ENCODE measurements at regions not wholly inside any gene's neighbourhood (a gene's known extent, or its start where the extent isn't known, plus 50 kb on each side); places are given as distances from the start of the nearest gene placed in this dataset.

DNA sequence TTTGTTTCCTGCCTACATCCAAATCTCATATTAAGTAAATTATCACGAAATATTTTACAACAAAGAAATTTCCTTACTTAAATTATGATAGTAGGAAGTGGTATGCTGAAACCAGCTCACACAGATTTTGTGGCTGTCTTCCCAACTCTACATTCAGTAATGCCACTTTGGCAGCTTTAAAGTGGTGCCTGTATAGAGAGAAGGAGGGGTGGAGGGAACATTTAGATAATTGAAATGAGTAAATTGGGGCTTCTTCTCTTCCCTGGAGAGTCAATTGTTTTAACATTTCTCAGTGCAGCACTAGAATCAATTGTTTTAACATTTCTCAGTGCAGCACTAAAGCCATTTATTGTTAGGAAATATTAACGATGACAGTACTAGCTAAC lies 1323.1 kb downstream of the PCDH7 start:
- 61 to 72% methylated on average over 2 of the region's 2 CpGs for WGBS, 2 donors
- no peak for DNase-seq
- Histone ChIP-seq H3K27ac (no peak overlapping the region), H3K9me3 (no peaks in the 10 kb centered on the region), H3K36me3 (ENCODE audit: low read depth, missing control alignments) (no peaks in the 10 kb centered on the region), H3K27me3 (no peaks in the 10 kb centered on the region), H3K4me1 (no peaks in the 10 kb centered on the region), H3K4me3 (no peak overlapping the region)
- intact Hi-C loops (cut with DNase I; ENCODE audit: low total_unique reads) = no loop called here
- TF ChIP-seq, protein P1, sequence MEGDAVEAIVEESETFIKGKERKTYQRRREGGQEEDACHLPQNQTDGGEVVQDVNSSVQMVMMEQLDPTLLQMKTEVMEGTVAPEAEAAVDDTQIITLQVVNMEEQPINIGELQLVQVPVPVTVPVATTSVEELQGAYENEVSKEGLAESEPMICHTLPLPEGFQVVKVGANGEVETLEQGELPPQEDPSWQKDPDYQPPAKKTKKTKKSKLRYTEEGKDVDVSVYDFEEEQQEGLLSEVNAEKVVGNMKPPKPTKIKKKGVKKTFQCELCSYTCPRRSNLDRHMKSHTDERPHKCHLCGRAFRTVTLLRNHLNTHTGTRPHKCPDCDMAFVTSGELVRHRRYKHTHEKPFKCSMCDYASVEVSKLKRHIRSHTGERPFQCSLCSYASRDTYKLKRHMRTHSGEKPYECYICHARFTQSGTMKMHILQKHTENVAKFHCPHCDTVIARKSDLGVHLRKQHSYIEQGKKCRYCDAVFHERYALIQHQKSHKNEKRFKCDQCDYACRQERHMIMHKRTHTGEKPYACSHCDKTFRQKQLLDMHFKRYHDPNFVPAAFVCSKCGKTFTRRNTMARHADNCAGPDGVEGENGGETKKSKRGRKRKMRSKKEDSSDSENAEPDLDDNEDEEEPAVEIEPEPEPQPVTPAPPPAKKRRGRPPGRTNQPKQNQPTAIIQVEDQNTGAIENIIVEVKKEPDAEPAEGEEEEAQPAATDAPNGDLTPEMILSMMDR (IDR thresholded peaks at IDR 0.05) = no peak
- no peak for TF ChIP-seq POLR2A (IDR thresholded peaks at IDR 0.05)

DNA sequence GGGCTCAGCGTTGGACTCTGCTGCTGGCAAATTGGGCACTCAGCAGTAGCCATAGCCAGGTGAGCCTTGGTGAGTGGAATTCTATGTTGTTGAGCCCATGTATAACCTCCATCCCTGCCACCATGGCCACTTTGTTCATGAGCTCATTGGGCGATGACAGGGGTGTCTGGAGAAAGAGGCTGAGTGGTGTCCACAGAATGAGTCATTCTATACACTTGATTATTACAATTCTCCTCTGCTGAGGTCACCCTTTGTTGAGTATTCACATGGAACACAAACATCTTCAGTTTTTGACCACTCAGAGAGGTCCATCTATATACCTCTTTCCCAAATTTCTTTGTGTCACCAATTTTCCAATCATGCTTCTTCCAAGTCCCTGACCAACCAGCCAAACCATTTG lies 1341.7 kb downstream of the PCDH7 start:
- no peaks in the 10 kb centered on the region for H3K4me1 ChIP-seq
- intact Hi-C loops (cut with DNase I; ENCODE audit: low total_unique reads) = no loop called here
- no peaks in the 10 kb centered on the region for H3K36me3 ChIP-seq (ENCODE audit: low read depth, missing control alignments)
- 95 to 100% methylated on average over 2 of the region's 2 CpGs for WGBS, 2 donors
- DNase-seq = no peak
- H3K27me3 ChIP-seq = no peaks in the 10 kb centered on the region
- no peak overlapping the region for H3K27ac ChIP-seq
- no peak overlapping the region for H3K4me3 ChIP-seq
- TF ChIP-seq, protein P1 (IDR thresholded peaks at IDR 0.05) = no peak
- TF ChIP-seq POLR2A (IDR thresholded peaks at IDR 0.05) = no peak
- H3K9me3 ChIP-seq = no peaks in the 10 kb centered on the region

DNA sequence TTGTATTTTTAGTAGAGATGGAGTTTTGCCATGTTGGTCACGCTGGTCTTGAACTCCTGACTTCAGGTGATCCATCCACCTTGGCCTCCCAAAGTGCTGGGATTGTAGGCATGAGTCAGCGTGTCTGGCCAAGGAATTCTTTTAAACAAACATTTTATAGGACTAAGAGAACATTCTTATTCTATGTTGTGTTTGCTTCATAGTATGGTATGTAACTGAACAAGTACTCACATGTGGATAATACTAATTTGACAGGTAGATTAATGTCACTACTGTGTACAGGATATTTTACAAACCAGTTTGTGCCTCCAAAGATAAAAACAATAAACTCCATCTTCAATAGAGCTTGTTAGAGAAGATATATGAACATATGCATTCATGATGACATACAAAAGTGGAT lies 1353.4 kb downstream of the PCDH7 start:
- H3K4me1 ChIP-seq = no peaks in the 10 kb centered on the region
- no peak overlapping the region for H3K27ac ChIP-seq
- H3K4me3 ChIP-seq = no peak overlapping the region
- TF ChIP-seq, protein P1 (IDR thresholded peaks at IDR 0.05) = no peak
- TF ChIP-seq POLR2A (IDR thresholded peaks at IDR 0.05) = no peak
- intact Hi-C loops (cut with DNase I; ENCODE audit: low total_unique reads) = no loop called here
- DNase-seq = no peak
- no peaks in the 10 kb centered on the region for H3K9me3 ChIP-seq
- no peaks in the 10 kb centered on the region for H3K27me3 ChIP-seq
- H3K36me3 ChIP-seq (ENCODE audit: low read depth, missing control alignments) = no peaks in the 10 kb centered on the region
- 46 to 50% methylated on average over 2 of the region's 2 CpGs for WGBS, 2 donors

DNA sequence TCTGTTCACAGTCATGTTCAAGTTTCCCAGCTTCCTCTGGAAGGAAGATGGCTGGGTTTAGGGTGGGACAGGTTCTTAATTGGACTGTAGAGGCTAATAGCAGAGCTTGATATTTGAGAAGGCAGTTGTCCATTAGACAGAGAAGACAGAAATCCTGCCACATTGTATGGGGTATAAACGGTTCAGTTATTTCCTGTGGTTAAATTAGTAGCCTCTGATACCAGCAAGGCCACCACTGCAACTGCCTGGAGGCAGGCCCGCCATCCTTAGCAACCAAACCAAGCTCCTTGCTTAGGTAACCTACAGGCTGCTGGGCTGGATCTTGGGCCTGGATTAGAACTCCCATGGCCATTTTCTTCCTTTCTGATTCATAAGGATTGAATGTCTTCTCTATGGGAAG lies 1367.0 kb downstream of the PCDH7 start:
- intact Hi-C loops (cut with DNase I; ENCODE audit: low total_unique reads) = no loop called here
- H3K36me3 ChIP-seq (ENCODE audit: low read depth, missing control alignments) = no peaks in the 10 kb centered on the region

DNA sequence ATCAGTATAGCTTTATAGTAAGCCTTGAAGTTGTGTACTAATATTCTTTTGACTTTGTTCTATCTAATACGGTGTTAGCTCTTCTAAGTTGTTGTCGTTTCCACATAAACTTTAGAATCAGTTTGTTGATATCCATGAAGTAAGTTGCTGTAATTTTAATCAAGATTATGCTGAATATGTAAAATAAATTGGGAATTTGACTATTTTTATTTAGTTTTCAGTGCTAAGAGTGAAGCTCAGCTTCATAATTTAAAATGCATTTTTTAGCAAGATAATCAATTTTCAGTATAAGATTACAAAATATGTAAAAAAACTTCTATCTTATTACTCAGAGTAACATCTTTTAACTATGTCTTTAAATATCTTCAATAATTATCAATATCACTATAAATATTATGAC lies 1374.8 kb downstream of the PCDH7 start:
- no peaks in the 10 kb centered on the region for H3K27me3 ChIP-seq
- intact Hi-C loops (cut with DNase I; ENCODE audit: low total_unique reads) = no loop called here
- 89 to 96% methylated on average over 2 of the region's 2 CpGs for WGBS, 2 donors

More for the DNA sequence above, 1367.0 kb downstream of the PCDH7 start:
- 81 to 82% methylated on average over 2 of the region's 2 CpGs for WGBS, 2 donors
- Histone ChIP-seq H3K4me1 (no peaks in the 10 kb centered on the region), H3K27me3 (no peaks in the 10 kb centered on the region), H3K27ac (no peak overlapping the region), H3K4me3 (no peak overlapping the region), H3K9me3 (no peaks in the 10 kb centered on the region)
- TF ChIP-seq, protein P1 (IDR thresholded peaks at IDR 0.05) = no peak
- TF ChIP-seq POLR2A (IDR thresholded peaks at IDR 0.05) = no peak
- no peak for DNase-seq

More for the DNA sequence above, 1374.8 kb downstream of the PCDH7 start:
- no peak overlapping the region for H3K4me3 ChIP-seq
- no peaks in the 10 kb centered on the region for H3K9me3 ChIP-seq
- no peak overlapping the region for H3K27ac ChIP-seq
- H3K36me3 ChIP-seq (ENCODE audit: low read depth, missing control alignments) = no peaks in the 10 kb centered on the region
- no peaks in the 10 kb centered on the region for H3K4me1 ChIP-seq
- no peak for DNase-seq
- TF ChIP-seq POLR2A (IDR thresholded peaks at IDR 0.05) = no peak
- TF ChIP-seq, protein P1 (IDR thresholded peaks at IDR 0.05) = no peak
